HG02970 (cell line): ENCODE measurements at regions not wholly inside any gene's neighbourhood (a gene's known extent, or its start where the extent isn't known, plus 50 kb on each side); places are given as distances from the start of the nearest gene placed in this dataset.

Source experiments
- ATAC-seq: cut with Tn5 transposase; IDR thresholded peaks from one replicate; pipeline ENCODE4 v1.9.1; 2021; ENCODE audit warnings: mild to moderate bottlenecking, moderate library complexity, moderate number of reproducible peaks; ENCODE audit not compliant: unreplicated experiment, low FRiP score

DNA sequence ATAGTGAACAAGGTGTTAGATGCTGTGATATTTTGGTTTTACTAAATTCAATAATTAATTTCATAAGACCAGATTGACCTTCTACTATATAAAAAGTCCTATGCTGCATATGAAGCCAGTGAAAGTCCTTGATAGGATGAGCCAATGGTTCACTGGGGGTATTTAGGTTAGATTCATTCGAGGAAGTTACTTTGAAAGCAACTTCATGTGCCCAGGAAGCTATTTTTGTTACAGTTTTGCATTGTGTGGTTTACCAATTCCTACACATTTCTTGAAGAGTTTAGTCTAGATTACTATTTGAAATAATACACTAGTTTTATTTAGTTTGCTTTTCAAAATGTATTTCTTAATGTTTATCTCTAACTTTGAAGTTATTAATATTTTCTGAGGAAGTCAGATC lies 58.5 kb upstream of the RMST start:
- no peak for ATAC-seq

DNA sequence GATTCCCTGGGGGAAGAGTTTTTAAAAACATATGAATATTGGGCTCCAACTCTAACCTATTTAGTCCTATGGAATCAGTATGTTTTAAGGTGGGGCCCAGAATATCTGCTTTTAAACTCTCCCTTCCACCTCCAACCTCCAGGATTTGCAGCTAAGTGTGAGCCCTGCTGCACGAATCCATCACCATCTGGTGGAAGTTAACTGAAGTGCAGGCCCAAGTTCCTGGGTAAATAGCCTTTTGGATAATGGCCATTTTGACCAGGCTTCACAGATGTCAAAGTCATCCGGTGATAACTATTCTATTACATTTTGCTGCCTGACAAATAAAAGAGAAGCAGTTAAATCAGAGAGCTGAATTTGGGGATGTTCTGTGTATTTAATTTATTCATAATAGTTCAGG lies 58.1 kb upstream of the RMST start:
- peak; percentile 79 for ATAC-seq

DNA sequence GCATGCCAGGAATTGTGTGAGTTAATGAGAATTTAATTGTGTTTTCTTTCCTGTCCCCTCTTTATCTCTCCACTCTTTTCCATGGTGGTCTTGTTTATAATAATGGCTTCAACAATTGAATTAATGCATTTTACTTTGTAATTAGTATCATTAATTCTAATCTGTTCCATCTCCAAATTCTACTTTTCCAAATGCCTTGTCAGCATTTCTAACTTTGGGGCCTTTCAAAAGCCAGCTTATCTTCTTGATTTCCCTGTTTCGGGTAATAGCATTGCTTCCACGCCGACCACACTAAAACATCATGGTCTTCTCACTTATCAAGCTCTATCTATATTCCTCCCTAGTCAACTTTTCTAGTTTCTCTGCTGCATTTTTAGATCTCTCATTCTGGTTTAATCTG lies 54.2 kb upstream of the RMST start:
- no peak for ATAC-seq

DNA sequence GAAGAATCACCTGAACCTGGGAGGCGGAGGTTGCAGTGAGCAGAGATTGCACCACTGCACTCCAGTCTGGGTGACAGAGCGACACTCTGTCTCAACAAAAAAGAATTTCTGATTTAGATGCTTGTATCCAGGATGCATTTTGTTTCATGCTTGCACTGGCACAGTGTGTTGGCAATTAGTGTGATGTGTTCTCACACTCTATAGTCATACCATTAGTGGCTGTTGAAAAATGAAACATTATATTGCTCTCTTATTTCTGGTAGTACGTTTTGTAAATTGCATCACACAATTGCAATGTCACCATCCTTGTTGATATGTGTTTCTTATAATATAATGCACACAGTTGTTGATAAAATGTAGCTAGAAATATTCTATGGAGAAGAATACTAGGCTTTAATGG lies 51.3 kb upstream of the RMST start:
- no peak for ATAC-seq
